ENCODE measurements at regions not wholly inside any gene's neighbourhood (a gene's known extent, or its start where the extent isn't known, plus 50 kb on each side); places are given as distances from the start of the nearest gene placed in this dataset.
A peak's percentile ranks its signal among the peaks of the same experiment; 100 is the strongest.

DNA sequence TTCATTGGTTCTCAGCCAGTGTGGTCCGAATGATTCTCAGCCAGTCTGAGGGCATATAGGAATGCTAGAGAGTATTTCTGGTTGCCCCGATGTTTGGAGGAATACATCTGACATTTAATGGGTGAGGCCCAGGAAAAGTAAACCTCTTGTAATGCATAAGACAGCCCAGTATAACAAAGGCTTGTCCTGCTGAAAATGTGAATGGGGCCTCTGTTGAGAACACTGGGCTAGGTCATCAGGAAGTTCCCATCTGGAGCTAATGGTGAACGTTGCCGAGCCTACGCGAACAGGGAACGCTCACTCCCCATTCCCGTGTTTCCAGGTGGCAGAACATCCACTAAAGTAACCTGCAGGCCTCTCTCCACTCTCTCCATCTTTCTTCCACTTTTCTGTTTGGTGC is 132.0 kb upstream of the CLNK start:
- DNase-seq (ENCODE audit: low read depth), result no peak
- TF ChIP-seq, protein P1, sequence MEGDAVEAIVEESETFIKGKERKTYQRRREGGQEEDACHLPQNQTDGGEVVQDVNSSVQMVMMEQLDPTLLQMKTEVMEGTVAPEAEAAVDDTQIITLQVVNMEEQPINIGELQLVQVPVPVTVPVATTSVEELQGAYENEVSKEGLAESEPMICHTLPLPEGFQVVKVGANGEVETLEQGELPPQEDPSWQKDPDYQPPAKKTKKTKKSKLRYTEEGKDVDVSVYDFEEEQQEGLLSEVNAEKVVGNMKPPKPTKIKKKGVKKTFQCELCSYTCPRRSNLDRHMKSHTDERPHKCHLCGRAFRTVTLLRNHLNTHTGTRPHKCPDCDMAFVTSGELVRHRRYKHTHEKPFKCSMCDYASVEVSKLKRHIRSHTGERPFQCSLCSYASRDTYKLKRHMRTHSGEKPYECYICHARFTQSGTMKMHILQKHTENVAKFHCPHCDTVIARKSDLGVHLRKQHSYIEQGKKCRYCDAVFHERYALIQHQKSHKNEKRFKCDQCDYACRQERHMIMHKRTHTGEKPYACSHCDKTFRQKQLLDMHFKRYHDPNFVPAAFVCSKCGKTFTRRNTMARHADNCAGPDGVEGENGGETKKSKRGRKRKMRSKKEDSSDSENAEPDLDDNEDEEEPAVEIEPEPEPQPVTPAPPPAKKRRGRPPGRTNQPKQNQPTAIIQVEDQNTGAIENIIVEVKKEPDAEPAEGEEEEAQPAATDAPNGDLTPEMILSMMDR (IDR thresholded peaks at IDR 0.05; ENCODE audit: insufficient read depth, low read depth, low read length, missing control alignments), result no peak

GRCh38 chr4:10811991-10812390 is 127.4 kb upstream of the CLNK start:
- TF ChIP-seq, protein P1 (IDR thresholded peaks at IDR 0.05; ENCODE audit: insufficient read depth, low read depth, low read length, missing control alignments), result no peak
- no peak for DNase-seq (ENCODE audit: low read depth)

More for the DNA sequence above, 132.0 kb upstream of the CLNK start:
- no peak overlapping the region for H3K4me3 ChIP-seq (ENCODE audit: low read depth, low read length)

GRCh38 chr4:10810411-10810810 is 125.8 kb upstream of the CLNK start:
- no peak for DNase-seq (ENCODE audit: low read depth)
- no peak overlapping the region for H3K4me3 ChIP-seq (ENCODE audit: low read depth, low read length)
- TF ChIP-seq, protein P1 (IDR thresholded peaks at IDR 0.05; ENCODE audit: insufficient read depth, low read depth, low read length, missing control alignments), result no peak

More at GRCh38 chr4:10811991-10812390, 127.4 kb upstream of the CLNK start:
- H3K4me3 ChIP-seq (ENCODE audit: low read depth, low read length), result no peak overlapping the region

GRCh38 chr4:10809905-10810304 is 125.3 kb upstream of the CLNK start:
- DNase-seq (ENCODE audit: low read depth), result peak; percentile 54
- H3K4me3 ChIP-seq (ENCODE audit: low read depth, low read length), result no peak overlapping the region
- TF ChIP-seq, protein P1 (IDR thresholded peaks at IDR 0.05; ENCODE audit: insufficient read depth, low read depth, low read length, missing control alignments), result no peak

DNA sequence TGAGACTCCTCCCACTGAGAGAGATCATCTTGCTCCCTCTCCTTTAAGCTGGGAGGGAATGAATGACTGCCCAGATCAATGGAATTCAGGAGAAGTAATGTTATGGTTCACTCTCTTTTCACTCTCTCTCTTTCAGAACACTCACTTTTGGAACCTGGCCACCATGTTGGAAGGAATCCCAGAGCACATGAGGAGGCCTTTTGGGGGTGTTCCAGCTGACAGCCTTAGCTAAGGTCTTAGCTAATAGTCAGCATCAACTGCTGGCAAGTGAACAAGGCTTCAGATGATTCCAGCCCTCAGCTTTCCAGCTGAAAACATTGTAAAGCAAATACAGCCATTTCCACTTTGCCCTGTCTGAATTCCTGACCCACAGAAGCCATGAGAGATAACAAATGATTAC is 124.0 kb upstream of the CLNK start:
- H3K4me3 ChIP-seq (ENCODE audit: low read depth, low read length), result no peak overlapping the region
- TF ChIP-seq, protein P1 (IDR thresholded peaks at IDR 0.05; ENCODE audit: insufficient read depth, low read depth, low read length, missing control alignments), result no peak
- no peak for DNase-seq (ENCODE audit: low read depth)

- no peak for DNase-seq (ENCODE audit: low read depth)
- H3K4me3 ChIP-seq (ENCODE audit: low read depth, low read length), result no peak overlapping the region
- TF ChIP-seq, protein P1 (IDR thresholded peaks at IDR 0.05; ENCODE audit: insufficient read depth, low read depth, low read length, missing control alignments), result no peak
Measured at GRCh38 chr4:10806953-10807645, 122.5 kb upstream of the CLNK start.

All from GM12865 (cell line).